ENCODE measurements at regions not wholly inside any gene's neighbourhood (a gene's known extent, or its start where the extent isn't known, plus 50 kb on each side); places are given as distances from the start of the nearest gene placed in this dataset.
"Not testable (repeated sequence)": the region's sequence is repeated elsewhere in the genome, so short reads cannot be mapped to it uniquely, and the experiment has no call there.

DNA sequence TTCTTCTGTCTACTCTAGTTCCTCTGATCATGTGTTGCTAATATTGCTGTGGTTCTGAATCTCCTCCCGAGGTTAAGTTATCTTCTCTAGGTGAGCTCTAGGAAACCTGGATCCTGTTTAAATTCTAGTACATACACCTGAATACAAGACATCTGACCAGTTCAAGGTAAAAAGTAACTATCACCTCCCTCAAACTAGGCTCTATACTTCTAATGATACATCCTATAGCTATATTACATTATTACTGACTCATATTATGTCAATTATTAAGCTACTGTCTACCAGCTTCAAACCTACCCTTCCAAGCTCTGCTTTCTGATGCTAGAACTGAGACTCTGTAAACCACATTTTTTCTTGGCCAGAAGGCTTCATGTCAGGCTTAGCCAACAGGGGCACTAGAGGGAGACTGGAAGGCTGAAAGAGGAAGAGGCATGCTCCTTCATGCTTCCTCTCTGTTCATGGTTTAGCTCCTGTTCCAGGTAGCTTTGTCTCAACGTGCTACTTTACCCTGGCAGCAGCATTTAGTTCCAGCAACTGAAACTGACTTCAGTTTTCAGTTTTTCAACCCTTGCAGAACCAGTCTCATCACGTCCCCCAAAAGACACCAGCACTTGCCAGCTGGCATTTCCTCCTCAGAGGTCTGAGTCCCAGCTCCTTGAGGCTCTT, 148.4 kb upstream of the TOP1 start:
- Mint-ChIP-seq H3K36me3 (no peaks in the 10 kb centered on the region), H3K4me3 (no peak overlapping the region), H3K27me3 (no peaks in the 10 kb centered on the region), H3K9me3 (peaks cover 13% of the 10 kb centered on the region), H3K27ac (no peak overlapping the region), H3K4me1 (peaks cover 23% of the 10 kb centered on the region)

- Mint-ChIP-seq H3K36me3 (no peaks in the 10 kb centered on the region), H3K4me3 (no peak overlapping the region), H3K9me3 (peaks cover 13% of the 10 kb centered on the region), H3K27me3 (no peaks in the 10 kb centered on the region), H3K4me1 (peaks cover 23% of the 10 kb centered on the region), H3K27ac (no peak overlapping the region)
Measured at GRCh38 chr20:40880729-40881109, 147.9 kb upstream of the TOP1 start.

DNA sequence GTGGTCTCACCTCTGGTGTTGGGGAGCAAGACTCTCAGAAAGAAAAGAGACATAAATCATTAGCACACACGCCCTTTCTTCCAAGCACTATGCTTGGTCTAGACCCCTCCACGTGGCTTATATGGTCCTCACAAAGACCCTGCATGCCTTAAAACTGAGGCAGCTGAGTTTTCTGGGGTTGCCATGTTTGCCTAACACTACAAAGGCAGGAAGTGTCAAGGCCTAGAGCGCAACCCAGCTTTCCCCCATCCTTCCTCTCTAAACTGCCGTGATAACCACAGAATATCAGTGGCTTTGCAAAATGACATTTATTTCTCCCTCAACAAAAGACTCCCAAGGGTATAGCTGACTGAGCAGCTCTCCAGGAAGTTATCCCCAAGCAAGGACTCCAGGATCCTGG, 146.5 kb upstream of the TOP1 start:
- peaks cover 13% of the 10 kb centered on the region for H3K9me3 Mint-ChIP-seq
- no peaks in the 10 kb centered on the region for H3K27me3 Mint-ChIP-seq
- H3K27ac Mint-ChIP-seq: no peak overlapping the region
- no peak overlapping the region for H3K4me3 Mint-ChIP-seq
- H3K36me3 Mint-ChIP-seq: no peaks in the 10 kb centered on the region
- H3K4me1 Mint-ChIP-seq: peaks cover 23% of the 10 kb centered on the region

- peaks cover 6% of the 10 kb centered on the region for H3K9me3 Mint-ChIP-seq
- no peak overlapping the region for H3K27ac Mint-ChIP-seq
- H3K4me1 Mint-ChIP-seq: peaks cover 23% of the 10 kb centered on the region
- H3K27me3 Mint-ChIP-seq: peaks cover 1% of the 10 kb centered on the region
- peak overlapping the region; percentile 35 for H3K4me3 Mint-ChIP-seq
- no peaks in the 10 kb centered on the region for H3K36me3 Mint-ChIP-seq
Measured at GRCh38 chr20:40883097-40883496, 145.5 kb upstream of the TOP1 start.

DNA sequence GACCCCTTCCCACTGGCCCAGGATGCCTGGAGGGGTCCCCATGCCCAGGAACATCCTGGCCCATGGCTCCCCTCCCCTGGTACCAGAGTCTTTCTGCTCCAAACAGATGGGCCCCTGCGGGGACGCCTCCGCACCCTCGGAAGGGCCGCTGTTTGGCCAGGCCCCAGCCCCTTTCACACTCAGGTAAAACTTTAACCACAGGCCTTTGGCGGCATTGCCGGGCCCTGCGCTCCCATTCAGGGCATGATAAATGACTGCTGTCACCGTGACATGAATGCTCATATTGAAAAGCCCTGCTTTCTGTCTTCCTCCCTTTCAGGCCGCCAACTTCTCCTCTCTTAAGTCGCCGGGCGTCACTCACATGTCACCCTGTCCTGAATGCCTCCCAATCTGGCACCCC, 141.5 kb upstream of the TOP1 start:
- no peaks in the 10 kb centered on the region for H3K9me3 Mint-ChIP-seq
- no peak overlapping the region for H3K27ac Mint-ChIP-seq
- H3K27me3 Mint-ChIP-seq: peaks cover 1% of the 10 kb centered on the region
- peaks cover 15% of the 10 kb centered on the region for H3K4me1 Mint-ChIP-seq
- H3K36me3 Mint-ChIP-seq: no peaks in the 10 kb centered on the region
- H3K4me3 Mint-ChIP-seq: no peak overlapping the region

DNA sequence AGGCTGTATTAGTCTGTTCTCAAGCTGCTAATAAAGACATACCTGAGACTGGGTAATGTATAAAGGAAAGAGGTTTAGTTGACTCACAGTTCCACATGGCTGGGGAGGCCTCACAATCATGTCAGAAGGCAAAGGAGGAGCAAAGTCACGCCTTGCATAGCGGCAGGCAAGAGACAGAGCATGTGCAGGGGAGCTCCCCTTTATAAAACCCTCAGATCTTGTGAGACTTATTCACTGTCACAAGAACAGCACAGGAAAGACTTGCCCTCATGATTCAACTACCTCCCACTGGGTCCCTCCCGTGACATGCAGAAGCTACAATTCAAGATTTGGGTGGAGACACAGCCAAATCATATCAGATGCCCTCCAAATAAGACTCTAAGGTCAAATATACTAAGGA, 139.4 kb upstream of the TOP1 start:
- not testable (repeated sequence) for H3K36me3 Mint-ChIP-seq, H3K4me1 Mint-ChIP-seq, H3K4me3 Mint-ChIP-seq, H3K9me3 Mint-ChIP-seq, H3K27ac Mint-ChIP-seq, H3K27me3 Mint-ChIP-seq

DNA sequence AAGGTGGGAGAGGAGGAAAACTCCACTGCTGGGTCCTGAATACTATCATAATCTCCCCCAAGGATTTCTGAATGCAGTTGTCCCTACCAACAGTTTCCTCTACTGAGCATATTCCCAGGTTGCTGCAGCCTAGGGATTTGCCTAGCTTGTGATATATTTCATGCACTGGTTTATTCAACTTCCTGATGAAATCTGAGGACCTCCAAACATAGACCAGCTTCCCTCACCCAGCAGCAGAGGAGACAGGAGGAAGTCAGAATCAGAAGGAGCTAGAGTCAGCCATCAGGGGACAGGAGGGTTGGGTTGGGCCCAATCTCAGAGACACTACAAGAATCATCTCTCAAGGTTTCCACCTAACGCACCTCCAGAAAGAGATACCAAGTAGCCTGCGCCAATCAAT, 138.4 kb upstream of the TOP1 start:
- no peaks in the 10 kb centered on the region for H3K9me3 Mint-ChIP-seq
- no peak overlapping the region for H3K4me3 Mint-ChIP-seq
- H3K27me3 Mint-ChIP-seq: peaks cover 3% of the 10 kb centered on the region
- no peaks in the 10 kb centered on the region for H3K36me3 Mint-ChIP-seq
- H3K27ac Mint-ChIP-seq: no peak overlapping the region
- no peaks in the 10 kb centered on the region for H3K4me1 Mint-ChIP-seq

DNA sequence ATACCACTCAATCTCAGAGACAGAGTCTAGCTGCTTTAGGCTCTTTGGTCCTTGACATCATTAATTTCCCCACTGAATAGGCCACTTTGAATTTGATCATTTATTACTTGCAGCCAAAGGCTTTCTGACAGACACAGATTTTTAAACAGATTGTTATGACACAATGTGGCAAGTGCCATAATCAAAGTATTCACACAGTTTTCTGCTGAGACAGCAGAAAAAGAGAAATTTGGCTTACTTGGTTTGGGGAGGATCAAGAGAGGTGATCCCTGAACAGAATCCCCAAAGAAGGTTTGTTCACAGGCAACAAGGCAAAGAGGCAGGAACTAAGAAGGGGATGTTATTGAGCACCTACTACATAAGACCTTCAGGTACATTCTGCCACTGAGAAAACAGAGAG, 138.0 kb upstream of the TOP1 start:
- H3K36me3 Mint-ChIP-seq: no peaks in the 10 kb centered on the region
- H3K9me3 Mint-ChIP-seq: no peaks in the 10 kb centered on the region
- peaks cover 3% of the 10 kb centered on the region for H3K27me3 Mint-ChIP-seq
- H3K27ac Mint-ChIP-seq: no peak overlapping the region
- no peaks in the 10 kb centered on the region for H3K4me1 Mint-ChIP-seq
- H3K4me3 Mint-ChIP-seq: no peak overlapping the region

- Mint-ChIP-seq H3K27ac (no peak overlapping the region), H3K4me1 (no peaks in the 10 kb centered on the region), H3K9me3 (no peaks in the 10 kb centered on the region), H3K4me3 (no peak overlapping the region), H3K27me3 (peaks cover 4% of the 10 kb centered on the region), H3K36me3 (no peaks in the 10 kb centered on the region)
Measured at GRCh38 chr20:40891351-40891750, 137.3 kb upstream of the TOP1 start.

GRCh38 chr20:40892642-40893041, 136.0 kb upstream of the TOP1 start:
- H3K4me1 Mint-ChIP-seq: no peaks in the 10 kb centered on the region
- H3K4me3 Mint-ChIP-seq: no peak overlapping the region
- H3K9me3 Mint-ChIP-seq: no peaks in the 10 kb centered on the region
- no peaks in the 10 kb centered on the region for H3K36me3 Mint-ChIP-seq
- H3K27me3 Mint-ChIP-seq: peaks cover 5% of the 10 kb centered on the region
- H3K27ac Mint-ChIP-seq: no peak overlapping the region

DNA sequence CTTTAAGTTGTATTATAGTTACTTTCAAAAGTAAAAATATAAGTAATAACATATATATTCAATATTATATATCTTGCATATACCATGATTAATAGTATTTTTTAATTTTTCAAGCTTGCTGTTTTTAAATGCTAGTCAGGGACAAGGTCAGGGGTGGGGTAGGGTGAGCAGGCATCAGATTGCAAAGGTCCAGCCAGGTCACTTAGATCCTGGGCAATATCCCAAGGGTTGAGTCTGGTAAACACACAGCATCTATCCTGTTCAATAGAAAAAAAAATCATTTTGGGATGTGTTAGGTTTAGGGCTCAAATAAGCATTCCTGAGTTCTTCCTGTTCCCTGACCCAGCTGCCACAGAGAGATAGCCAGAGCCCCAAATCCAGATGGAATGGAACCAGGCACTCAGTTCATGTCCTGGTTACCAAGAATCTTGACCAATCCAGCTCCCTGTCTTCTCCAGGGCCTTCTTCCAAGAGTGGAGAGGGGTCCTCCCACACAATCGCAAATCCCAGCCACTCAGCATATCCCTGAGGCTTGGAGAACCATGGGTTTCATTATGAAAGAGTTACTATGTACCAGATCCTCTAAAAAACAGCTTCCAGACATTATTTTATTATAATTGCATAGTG, 134.9 kb upstream of the TOP1 start:
- Mint-ChIP-seq H3K27ac (no peak overlapping the region), H3K27me3 (peaks cover 6% of the 10 kb centered on the region), H3K4me3 (no peak overlapping the region), H3K36me3 (no peaks in the 10 kb centered on the region), H3K9me3 (no peaks in the 10 kb centered on the region), H3K4me1 (no peaks in the 10 kb centered on the region)

- no peak overlapping the region for H3K4me3 Mint-ChIP-seq
- no peaks in the 10 kb centered on the region for H3K9me3 Mint-ChIP-seq
- H3K27ac Mint-ChIP-seq: no peak overlapping the region
- H3K4me1 Mint-ChIP-seq: no peaks in the 10 kb centered on the region
- no peaks in the 10 kb centered on the region for H3K36me3 Mint-ChIP-seq
- peaks cover 6% of the 10 kb centered on the region for H3K27me3 Mint-ChIP-seq
Measured at GRCh38 chr20:40894237-40894630, 134.4 kb upstream of the TOP1 start.

DNA sequence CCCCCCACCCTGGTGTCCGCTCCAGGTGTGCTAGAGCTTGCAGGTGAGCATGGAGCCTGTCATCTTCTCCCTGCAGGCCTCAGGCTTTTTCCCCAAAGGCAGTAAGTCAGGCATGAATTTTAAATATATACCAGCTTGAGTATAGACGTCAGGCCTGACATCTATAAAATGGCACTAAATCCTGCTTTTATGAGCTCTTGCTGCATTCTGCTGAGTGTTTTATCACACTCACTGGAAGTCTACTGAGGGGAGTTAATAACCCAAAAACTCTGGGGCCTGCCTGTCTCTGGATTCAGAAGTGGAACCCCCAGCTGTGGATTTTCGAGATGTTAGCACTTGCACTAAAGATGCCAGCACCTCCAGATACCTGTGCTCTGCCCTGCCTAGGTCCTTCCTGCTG, 133.4 kb upstream of the TOP1 start:
- Mint-ChIP-seq H3K36me3 (no peaks in the 10 kb centered on the region), H3K27me3 (peaks cover 6% of the 10 kb centered on the region), H3K4me1 (no peaks in the 10 kb centered on the region)

GRCh38 chr20:40896814-40897700, 131.6 kb upstream of the TOP1 start:
- Mint-ChIP-seq H3K4me3 (no peak overlapping the region), H3K9me3 (no peaks in the 10 kb centered on the region), H3K27me3 (peaks cover 6% of the 10 kb centered on the region), H3K4me1 (no peaks in the 10 kb centered on the region), H3K27ac (no peak overlapping the region), H3K36me3 (no peaks in the 10 kb centered on the region)

More for the DNA sequence above, 133.4 kb upstream of the TOP1 start:
- Mint-ChIP-seq H3K27ac (no peak overlapping the region), H3K4me3 (no peak overlapping the region), H3K9me3 (no peaks in the 10 kb centered on the region)

DNA sequence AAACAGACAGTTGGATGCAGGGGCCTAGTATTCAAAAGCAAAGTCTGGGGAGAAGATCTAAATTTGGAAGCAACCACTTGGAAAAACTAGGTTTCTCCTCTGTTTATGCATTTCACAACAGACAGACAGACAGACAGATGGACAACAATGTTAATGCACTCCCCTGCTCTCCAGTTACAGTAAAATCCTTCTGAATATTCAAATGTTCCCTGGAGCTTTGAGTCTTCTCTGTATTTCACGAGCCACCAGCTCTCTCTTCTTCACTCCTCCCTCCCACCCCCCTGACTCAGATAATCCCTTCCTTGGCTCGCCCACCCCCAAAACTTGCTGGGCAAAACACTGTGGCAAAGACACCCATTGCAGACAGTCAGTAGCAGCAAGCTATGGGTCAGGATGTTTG, 129.3 kb upstream of the TOP1 start:
- no peak overlapping the region for H3K27ac Mint-ChIP-seq
- H3K36me3 Mint-ChIP-seq: peaks cover 1% of the 10 kb centered on the region
- no peak overlapping the region for H3K4me3 Mint-ChIP-seq
- H3K9me3 Mint-ChIP-seq: no peaks in the 10 kb centered on the region
- H3K27me3 Mint-ChIP-seq: peaks cover 8% of the 10 kb centered on the region
- no peaks in the 10 kb centered on the region for H3K4me1 Mint-ChIP-seq

DNA sequence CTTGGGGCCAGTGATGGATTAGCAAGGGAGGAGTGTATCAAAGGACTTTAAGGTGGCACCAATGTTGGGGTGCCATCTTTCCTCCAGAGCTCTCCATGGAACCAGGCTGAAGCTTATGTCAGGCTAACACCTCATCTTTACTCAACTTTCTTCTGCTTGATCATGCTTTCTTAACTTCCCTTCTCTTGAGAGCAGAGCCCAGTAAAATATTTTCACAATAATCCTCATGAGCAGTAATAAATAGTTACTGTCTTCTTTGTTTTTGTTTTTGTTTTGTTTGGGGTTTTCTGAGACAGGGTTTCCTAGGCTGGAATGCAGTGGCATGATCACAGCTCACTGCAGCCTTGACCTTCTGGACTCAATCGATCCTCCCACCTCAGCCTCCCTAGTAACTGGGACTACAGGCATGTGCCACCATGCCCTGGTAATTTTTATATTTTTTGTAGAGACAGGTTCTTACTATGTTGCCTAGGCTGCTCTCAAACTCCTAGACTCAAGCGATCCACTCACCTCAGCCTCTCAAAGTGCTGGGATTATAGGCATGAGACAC, 127.9 kb upstream of the TOP1 start:
- Mint-ChIP-seq H3K27me3 (peaks cover 6% of the 10 kb centered on the region), H3K4me1 (no peaks in the 10 kb centered on the region), H3K9me3 (no peaks in the 10 kb centered on the region), H3K36me3 (peaks cover 1% of the 10 kb centered on the region), H3K27ac (no peak overlapping the region), H3K4me3 (no peak overlapping the region)
